ENCODE measurements at regions not wholly inside any gene's neighbourhood (a gene's known extent, or its start where the extent isn't known, plus 50 kb on each side); places are given as distances from the start of the nearest gene placed in this dataset.
"Not testable (repeated sequence)": the region's sequence is repeated elsewhere in the genome, so short reads cannot be mapped to it uniquely, and the experiment has no call there.

DNA sequence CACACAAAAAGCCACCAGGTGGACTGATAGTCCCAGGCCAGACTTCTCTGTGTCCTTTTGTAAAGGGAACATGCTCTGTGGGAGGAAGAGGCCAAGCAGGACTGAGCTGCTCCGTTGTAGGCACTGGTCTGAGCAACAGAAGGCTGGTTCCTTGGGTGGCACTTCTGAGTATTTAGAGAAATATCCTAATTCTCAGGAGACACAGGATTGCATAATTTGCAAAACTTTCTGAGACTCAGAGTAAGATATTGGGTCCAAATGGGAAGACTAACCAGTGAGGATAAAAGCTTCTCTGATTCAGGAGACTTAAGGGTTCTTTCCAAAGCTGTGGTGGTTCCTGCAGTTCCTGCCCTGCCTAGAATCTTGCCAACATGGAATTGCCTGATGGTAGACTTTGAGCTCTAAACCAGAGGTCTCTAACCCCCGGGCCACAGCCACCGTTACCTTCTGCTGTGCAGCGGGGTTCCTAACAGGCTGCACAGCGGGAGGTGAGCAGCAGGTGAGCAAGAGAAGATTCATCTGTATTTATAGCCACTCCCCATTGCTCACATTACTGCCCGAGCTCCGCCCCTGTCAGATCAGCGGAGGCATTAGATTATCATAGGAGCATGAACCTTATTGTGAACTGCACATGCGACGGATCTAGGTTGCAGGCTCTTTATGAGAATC, 107.0 kb downstream of the OLIG3 start:
- Histone ChIP-seq H3K36me3 (no peaks in the 10 kb centered on the region), H3K4me3 (no peak overlapping the region), H3K27ac (no peak overlapping the region), H3K27me3 (no peaks in the 10 kb centered on the region), H3K9me3 (no peaks in the 10 kb centered on the region), H3K4me1 (peaks cover 0 to 10% (median 3%) of the 10 kb centered on the region in 4 donors)
- no peak for DNase-seq
- TF ChIP-seq, protein P1, sequence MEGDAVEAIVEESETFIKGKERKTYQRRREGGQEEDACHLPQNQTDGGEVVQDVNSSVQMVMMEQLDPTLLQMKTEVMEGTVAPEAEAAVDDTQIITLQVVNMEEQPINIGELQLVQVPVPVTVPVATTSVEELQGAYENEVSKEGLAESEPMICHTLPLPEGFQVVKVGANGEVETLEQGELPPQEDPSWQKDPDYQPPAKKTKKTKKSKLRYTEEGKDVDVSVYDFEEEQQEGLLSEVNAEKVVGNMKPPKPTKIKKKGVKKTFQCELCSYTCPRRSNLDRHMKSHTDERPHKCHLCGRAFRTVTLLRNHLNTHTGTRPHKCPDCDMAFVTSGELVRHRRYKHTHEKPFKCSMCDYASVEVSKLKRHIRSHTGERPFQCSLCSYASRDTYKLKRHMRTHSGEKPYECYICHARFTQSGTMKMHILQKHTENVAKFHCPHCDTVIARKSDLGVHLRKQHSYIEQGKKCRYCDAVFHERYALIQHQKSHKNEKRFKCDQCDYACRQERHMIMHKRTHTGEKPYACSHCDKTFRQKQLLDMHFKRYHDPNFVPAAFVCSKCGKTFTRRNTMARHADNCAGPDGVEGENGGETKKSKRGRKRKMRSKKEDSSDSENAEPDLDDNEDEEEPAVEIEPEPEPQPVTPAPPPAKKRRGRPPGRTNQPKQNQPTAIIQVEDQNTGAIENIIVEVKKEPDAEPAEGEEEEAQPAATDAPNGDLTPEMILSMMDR (IDR thresholded peaks at IDR 0.05), result no peak
- no peak for TF ChIP-seq POLR2A (IDR thresholded peaks at IDR 0.05)

GRCh38 chr6:137383287-137383686, 110.9 kb downstream of the OLIG3 start:
- H3K4me3 ChIP-seq, H3K27me3 ChIP-seq, H3K27ac ChIP-seq, H3K4me1 ChIP-seq, DNase-seq, H3K9me3 ChIP-seq, H3K36me3 ChIP-seq: not testable (repeated sequence)

DNA sequence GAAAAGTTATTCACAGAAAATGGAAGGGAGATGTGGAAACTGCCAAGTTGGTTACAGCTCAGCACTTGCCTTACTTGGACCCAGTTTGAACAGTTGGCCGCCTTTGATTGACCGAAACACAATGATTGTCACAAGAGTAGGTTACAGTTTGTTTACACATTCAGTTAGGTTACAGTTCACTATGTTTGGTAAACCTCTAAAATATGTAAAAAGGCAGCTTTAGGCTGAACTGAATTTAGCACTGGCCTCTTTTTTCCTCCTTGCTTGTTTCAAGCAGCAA, 116.2 kb downstream of the OLIG3 start:
- Histone ChIP-seq H3K27me3 (no peaks in the 10 kb centered on the region), H3K27ac (no peak overlapping the region), H3K36me3 (no peaks in the 10 kb centered on the region), H3K4me1 (no peaks in the 10 kb centered on the region), H3K4me3 (no peak overlapping the region), H3K9me3 (peaks cover 0 to 7% (median 0%) of the 10 kb centered on the region in 4 donors)
- no peak for DNase-seq
- TF ChIP-seq POLR2A (IDR thresholded peaks at IDR 0.05), result no peak
- TF ChIP-seq, protein P1 (IDR thresholded peaks at IDR 0.05), result no peak

- no peak for DNase-seq
- TF ChIP-seq, protein P1 (IDR thresholded peaks at IDR 0.05), result no peak
- no peak for TF ChIP-seq POLR2A (IDR thresholded peaks at IDR 0.05)
- H3K9me3 ChIP-seq, result no peaks in the 10 kb centered on the region
- no peaks in the 10 kb centered on the region for H3K36me3 ChIP-seq
- no peak overlapping the region for H3K4me3 ChIP-seq
- H3K27me3 ChIP-seq, result no peaks in the 10 kb centered on the region
- no peak overlapping the region for H3K27ac ChIP-seq
- no peaks in the 10 kb centered on the region for H3K4me1 ChIP-seq
Measured at GRCh38 chr6:137373296-137373695, 120.9 kb downstream of the OLIG3 start.

GRCh38 chr6:137372532-137372931, 121.7 kb downstream of the OLIG3 start:
- Histone ChIP-seq H3K9me3 (no peaks in the 10 kb centered on the region), H3K27ac (no peak overlapping the region), H3K4me1 (no peaks in the 10 kb centered on the region), H3K27me3 (no peaks in the 10 kb centered on the region), H3K4me3 (no peak overlapping the region), H3K36me3 (no peaks in the 10 kb centered on the region)
- no peak for TF ChIP-seq POLR2A (IDR thresholded peaks at IDR 0.05)
- TF ChIP-seq, protein P1 (IDR thresholded peaks at IDR 0.05), result no peak
- no peak for DNase-seq

DNA sequence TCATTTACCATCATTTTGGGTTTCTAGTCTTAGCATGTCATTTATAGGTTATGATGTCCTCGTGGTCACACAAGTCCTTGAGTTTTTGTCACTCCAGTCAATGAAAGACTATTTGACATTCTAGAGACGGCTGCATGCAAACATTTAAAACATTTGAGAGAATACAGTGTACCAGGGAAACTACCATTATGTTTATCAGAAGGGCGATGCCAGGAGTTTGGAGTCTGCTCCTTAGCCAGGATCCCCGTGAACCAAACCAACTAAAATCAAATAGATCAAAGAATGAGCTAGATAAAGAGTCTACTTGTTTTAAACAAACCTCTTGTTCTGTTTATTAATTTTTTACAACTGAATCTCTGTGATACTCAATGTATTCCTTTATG, 122.6 kb downstream of the OLIG3 start:
- H3K4me1 ChIP-seq, result no peaks in the 10 kb centered on the region
- H3K9me3 ChIP-seq, result no peaks in the 10 kb centered on the region
- H3K27ac ChIP-seq, result no peak overlapping the region
- TF ChIP-seq, protein P1 (IDR thresholded peaks at IDR 0.05), result no peak
- no peak for TF ChIP-seq POLR2A (IDR thresholded peaks at IDR 0.05)
- H3K36me3 ChIP-seq, result no peaks in the 10 kb centered on the region
- no peak for DNase-seq
- no peaks in the 10 kb centered on the region for H3K27me3 ChIP-seq
- H3K4me3 ChIP-seq, result no peak overlapping the region

Measured in Peyer's patch (tissue), 4 donors.